HuH-7 (cell line): ENCODE measurements at regions not wholly inside any gene's neighbourhood (a gene's known extent, or its start where the extent isn't known, plus 50 kb on each side); places are given as distances from the start of the nearest gene placed in this dataset.
A peak's percentile ranks its signal among the peaks of the same experiment; 100 is the strongest.

Source experiments
- DNase-seq: peaks from one replicate; pipeline ENCODE4 v3.0.0; 2011; ENCODE audit warnings: low spot score

GRCh38 chr6:87936065-87936464 is 111.6 kb upstream of the SPACA1 start:
- DNase-seq = no peak

- no peak for DNase-seq
These were observed 112.4 kb upstream of the SPACA1 start for GRCh38 chr6:87935196-87935595.

GRCh38 chr6:87932361-87932760 is 115.3 kb upstream of the SPACA1 start:
- DNase-seq = no peak

GRCh38 chr6:87929843-87930288 is 117.8 kb upstream of the SPACA1 start:
- peak; percentile 84 for DNase-seq

GRCh38 chr6:87926687-87927086 is 121.0 kb upstream of the SPACA1 start:
- DNase-seq = no peak

- DNase-seq = no peak
These were observed 121.6 kb upstream of the SPACA1 start for GRCh38 chr6:87926072-87926471.

- no peak for DNase-seq
These were observed 122.1 kb upstream of the SPACA1 start for GRCh38 chr6:87925373-87926060.

- no peak for DNase-seq
These were observed 124.1 kb upstream of the SPACA1 start for GRCh38 chr6:87923389-87924050.

GRCh38 chr6:87922947-87923330 is 124.7 kb upstream of the SPACA1 start:
- DNase-seq = no peak

GRCh38 chr6:87922196-87922946 is 125.3 kb upstream of the SPACA1 start:
- no peak for DNase-seq

GRCh38 chr6:87921034-87921433 is 126.6 kb upstream of the SPACA1 start:
- DNase-seq = no peak

GRCh38 chr6:87920245-87920644 is 127.4 kb upstream of the SPACA1 start:
- no peak for DNase-seq

- no peak for DNase-seq
These were observed 128.2 kb upstream of the SPACA1 start for GRCh38 chr6:87919416-87919815.

- no peak for DNase-seq
These were observed 128.6 kb upstream of the SPACA1 start for GRCh38 chr6:87919001-87919400.

GRCh38 chr6:87918461-87918941 is 129.1 kb upstream of the SPACA1 start:
- no peak for DNase-seq

GRCh38 chr6:87917886-87918285 is 129.8 kb upstream of the SPACA1 start:
- DNase-seq = no peak

GRCh38 chr6:87916446-87916845 is 131.2 kb upstream of the SPACA1 start:
- DNase-seq = no peak

GRCh38 chr6:87914637-87915395 is 132.8 kb upstream of the SPACA1 start:
- no peak for DNase-seq

GRCh38 chr6:87913974-87914373 is 133.7 kb upstream of the SPACA1 start:
- DNase-seq = no peak

- no peak for DNase-seq
These were observed 135.5 kb upstream of the SPACA1 start for GRCh38 chr6:87912102-87912501.

GRCh38 chr6:87909849-87910248 is 137.8 kb upstream of the SPACA1 start:
- DNase-seq = no peak
